ENCODE measurements at regions not wholly inside any gene's neighbourhood (a gene's known extent, or its start where the extent isn't known, plus 50 kb on each side); places are given as distances from the start of the nearest gene placed in this dataset.

- POLR2A ChIA-PET = no interaction called here
- DNase-seq (ENCODE audit: low read depth, low spot score) (no peak), FAIRE-seq (no peak)
- Histone ChIP-seq H4K20me1 (replicated peaks; ENCODE audit: control insufficient read depth, extremely low read depth, insufficient read depth, low read length) (no peaks in the 10 kb centered on the region), H3K9me1 (replicated peaks; ENCODE audit: control insufficient read depth, extremely low read depth, insufficient read depth, low read length) (no peaks in the 10 kb centered on the region), H3K36me3 (ENCODE audit: control insufficient read depth in 2 of 2, extremely low read depth in 1 of 2, insufficient read depth in 2 of 2, low read length in 2 of 2) (no peaks in the 10 kb centered on the region), H3K4me3 (replicated peaks in 1 of 3; ENCODE audit: insufficient read depth in 1 of 3, low read depth in 1 of 3, low read length in 3 of 3) (no peak overlapping the region), H3K4me2 (ENCODE audit: insufficient read depth, low read length) (no peak overlapping the region), H2AFZ (ENCODE audit: low read depth, low read length) (no peak overlapping the region), H3K9me3 (replicated peaks; ENCODE audit: control insufficient read depth, insufficient read depth, low read length) (no peaks in the 10 kb centered on the region), H3K27ac (ENCODE audit: insufficient read depth, low read depth, low read length) (no peak overlapping the region), H3K79me2 (ENCODE audit: control insufficient read depth, insufficient read depth, low read length) (no peaks in the 10 kb centered on the region), H3K4me1 (ENCODE audit: control insufficient read depth, extremely low read depth, insufficient read depth, low read length) (peaks cover 11% of the 10 kb centered on the region), H3K27me3 (ENCODE audit: control insufficient read depth in 2 of 2, insufficient read depth in 2 of 2, low read length in 2 of 2) (peaks cover 3 to 16% of the 10 kb centered on the region in 2 experiments), H3K9ac (replicated peaks; ENCODE audit: extremely low read depth, insufficient read depth, low read length) (no peak overlapping the region)
- intact Hi-C loops (cut with micrococcal nuclease) (no loop called here), dilution Hi-C loops (cut with MboI; ENCODE audit: extremely low pct_ligation_motif_present, low sequenced_read_pairs) (no loop called here)
- CTCF ChIA-PET = interaction anchor here (1.4 kb wide), 1 partner anchor 9 kb away, joined by 4 read pairs; no protein-coding TSS in a partner anchor
- no TSS peak for BruUV-seq (replicated peaks)
- no peak for TF ChIP-seq POLR2A (IDR thresholded peaks at IDR 0.05; ENCODE audit: low read depth, low read length)
- no peak for TF ChIP-seq JUN (IDR thresholded peaks at IDR 0.05; ENCODE audit: borderline replicate concordance, insufficient read depth, insufficient read length, low read depth)
- no peak for TF ChIP-seq FOS (IDR thresholded peaks at IDR 0.05; ENCODE audit: borderline replicate concordance, insufficient read depth, low read length)
- TF ChIP-seq POLR2AphosphoS5 (IDR thresholded peaks at IDR 0.05; ENCODE audit: insufficient read depth, low read depth, low read length) = no peak
- no peak for TF ChIP-seq MYC (IDR thresholded peaks at IDR 0.05; ENCODE audit: low read depth, low read length)
- TF ChIP-seq, protein P1, sequence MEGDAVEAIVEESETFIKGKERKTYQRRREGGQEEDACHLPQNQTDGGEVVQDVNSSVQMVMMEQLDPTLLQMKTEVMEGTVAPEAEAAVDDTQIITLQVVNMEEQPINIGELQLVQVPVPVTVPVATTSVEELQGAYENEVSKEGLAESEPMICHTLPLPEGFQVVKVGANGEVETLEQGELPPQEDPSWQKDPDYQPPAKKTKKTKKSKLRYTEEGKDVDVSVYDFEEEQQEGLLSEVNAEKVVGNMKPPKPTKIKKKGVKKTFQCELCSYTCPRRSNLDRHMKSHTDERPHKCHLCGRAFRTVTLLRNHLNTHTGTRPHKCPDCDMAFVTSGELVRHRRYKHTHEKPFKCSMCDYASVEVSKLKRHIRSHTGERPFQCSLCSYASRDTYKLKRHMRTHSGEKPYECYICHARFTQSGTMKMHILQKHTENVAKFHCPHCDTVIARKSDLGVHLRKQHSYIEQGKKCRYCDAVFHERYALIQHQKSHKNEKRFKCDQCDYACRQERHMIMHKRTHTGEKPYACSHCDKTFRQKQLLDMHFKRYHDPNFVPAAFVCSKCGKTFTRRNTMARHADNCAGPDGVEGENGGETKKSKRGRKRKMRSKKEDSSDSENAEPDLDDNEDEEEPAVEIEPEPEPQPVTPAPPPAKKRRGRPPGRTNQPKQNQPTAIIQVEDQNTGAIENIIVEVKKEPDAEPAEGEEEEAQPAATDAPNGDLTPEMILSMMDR (IDR thresholded peaks at IDR 0.05; ENCODE audit: extremely low read depth in 1 of 2, insufficient read depth in 1 of 2, low read depth in 1 of 2, low read length in 2 of 2) = no peak
- TF ChIP-seq EZH2 (IDR thresholded peaks at IDR 0.05; ENCODE audit: borderline replicate concordance, low read depth, low read length, severe bottlenecking) = no peak
- TF ChIP-seq, protein P2, sequence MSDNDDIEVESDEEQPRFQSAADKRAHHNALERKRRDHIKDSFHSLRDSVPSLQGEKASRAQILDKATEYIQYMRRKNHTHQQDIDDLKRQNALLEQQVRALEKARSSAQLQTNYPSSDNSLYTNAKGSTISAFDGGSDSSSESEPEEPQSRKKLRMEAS (IDR thresholded peaks at IDR 0.05; ENCODE audit: insufficient read depth, insufficient read length) = no peak
- TF ChIP-seq GATA2 (IDR thresholded peaks at IDR 0.05; ENCODE audit: insufficient read depth, insufficient read length, low read depth, low read length) = no peak
Observed at GRCh38 chr5:15350614-15351013, 149.4 kb upstream of the FBXL7 start.

All from endothelial cell of umbilical vein (primary cell).